HEK293T (cell line): ENCODE measurements at regions not wholly inside any gene's neighbourhood (a gene's known extent, or its start where the extent isn't known, plus 50 kb on each side); places are given as distances from the start of the nearest gene placed in this dataset.

Source experiments
- CTCF ChIA-PET: fragments of 350-600 bp; formaldehyde crosslinking; extraction: SDS; loops from one replicate; lab custom pipeline; 2021; ENCODE audit warnings: antibody characterized with exemption, inconsistent platforms; lab: Yijun Ruan, JAX
- POLR2A ChIA-PET: fragments of 350-600 bp; formaldehyde crosslinking; extraction: SDS; loops from one replicate; lab custom pipeline; 2020; ENCODE audit warnings: antibody characterized with exemption, inconsistent platforms; lab: Yijun Ruan, JAX
- DNase-seq: peaks from one replicate; pipeline ENCODE4 v3.0.0; 2012; ENCODE audit warnings: mixed read lengths; ENCODE audit errors: extremely low spot score
- ARNT ChIP-seq: fragments of 450-650 bp; IDR thresholded peaks from 2 replicates; pipeline ENCODE4 v1.6.1; 2017; ENCODE audit warnings: mild to moderate bottlenecking
- BHLHE40 ChIP-seq: fragments of 450-650 bp; IDR thresholded peaks from 2 replicates; pipeline ENCODE4 v1.6.1; 2016; ENCODE audit warnings: mild to moderate bottlenecking, moderate library complexity, borderline replicate concordance
- CTBP1 ChIP-seq: fragments of 450-650 bp; IDR thresholded peaks from 2 replicates; pipeline ENCODE4 v1.6.1; 2016; ENCODE audit warnings: borderline replicate concordance
- ELF4 ChIP-seq: fragments of 450-650 bp; IDR thresholded peaks from 2 replicates; pipeline ENCODE4 v1.6.1; 2017; ENCODE audit warnings: antibody characterized with exemption
- FOXA1 ChIP-seq: fragments of 450-650 bp; IDR thresholded peaks from 2 replicates; pipeline ENCODE4 v1.6.1; 2016; ENCODE audit warnings: mild to moderate bottlenecking
- FOXK2 ChIP-seq: fragments of 450-650 bp; IDR thresholded peaks from 2 replicates; pipeline ENCODE4 v1.6.1; 2016; ENCODE audit warnings: mild to moderate bottlenecking
- FOXM1 ChIP-seq: fragments of 450-650 bp; IDR thresholded peaks from 2 replicates; pipeline ENCODE4 v1.6.1; 2017; ENCODE audit warnings: mild to moderate bottlenecking, borderline replicate concordance
- HDGF ChIP-seq: fragments of 450-650 bp; IDR thresholded peaks from 2 replicates; pipeline ENCODE4 v1.6.1; 2017; ENCODE audit warnings: antibody characterized with exemption, borderline replicate concordance
- L3MBTL2 ChIP-seq: fragments of 450-650 bp; conservative IDR thresholded peaks from 2 replicates; pipeline ENCODE4 v1.6.1; 2016; ENCODE audit warnings: mild to moderate bottlenecking
- LEF1 ChIP-seq: fragments of 450-650 bp; IDR thresholded peaks from 2 replicates; pipeline ENCODE4 v1.6.1; 2017; ENCODE audit warnings: mild to moderate bottlenecking, borderline replicate concordance
- NFRKB ChIP-seq: fragments of 450-650 bp; IDR thresholded peaks from 2 replicates; pipeline ENCODE4 v1.6.1; 2016; ENCODE audit warnings: mild to moderate bottlenecking, moderate library complexity
- SP1 ChIP-seq: fragments of 450-650 bp; IDR thresholded peaks from 2 replicates; pipeline ENCODE4 v1.6.1; 2017
- SUZ12 ChIP-seq: fragments of 450-650 bp; IDR thresholded peaks from 2 replicates; pipeline ENCODE4 v1.6.1; 2016; ENCODE audit warnings: mild to moderate bottlenecking
- TARDBP ChIP-seq: fragments of 450-650 bp; IDR thresholded peaks from 2 replicates; pipeline ENCODE4 v1.6.1; 2016
- ZNF384 ChIP-seq: fragments of 450-650 bp; IDR thresholded peaks from 2 replicates; pipeline ENCODE4 v1.6.1; 2016
- TF ChIP-seq, protein P1 (sequence below): fragments of 450-650 bp; IDR thresholded peaks from 2 replicates; pipeline ENCODE4 v1.6.1; 2016

DNA sequence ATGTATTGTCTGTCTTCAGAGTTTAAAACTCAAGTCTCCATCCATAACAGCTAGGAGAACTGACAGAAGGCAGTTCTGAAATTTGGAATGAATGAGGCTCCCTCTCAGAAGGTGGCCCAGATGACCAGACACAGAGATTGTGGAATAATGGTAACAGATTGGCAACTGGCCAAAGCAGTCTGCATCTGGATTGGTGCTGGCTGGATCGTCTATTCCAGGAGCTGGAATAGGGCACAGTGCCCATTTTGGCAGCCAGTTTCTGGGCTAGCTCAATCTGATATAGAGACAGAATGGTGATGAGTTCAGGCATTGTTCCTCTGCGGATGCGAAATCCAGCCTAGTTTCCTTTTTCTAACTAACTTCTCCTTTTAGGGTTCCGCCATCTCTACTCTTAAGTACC, 851.7 kb downstream of the PDCD6IP start:
- TF ChIP-seq, protein P1, sequence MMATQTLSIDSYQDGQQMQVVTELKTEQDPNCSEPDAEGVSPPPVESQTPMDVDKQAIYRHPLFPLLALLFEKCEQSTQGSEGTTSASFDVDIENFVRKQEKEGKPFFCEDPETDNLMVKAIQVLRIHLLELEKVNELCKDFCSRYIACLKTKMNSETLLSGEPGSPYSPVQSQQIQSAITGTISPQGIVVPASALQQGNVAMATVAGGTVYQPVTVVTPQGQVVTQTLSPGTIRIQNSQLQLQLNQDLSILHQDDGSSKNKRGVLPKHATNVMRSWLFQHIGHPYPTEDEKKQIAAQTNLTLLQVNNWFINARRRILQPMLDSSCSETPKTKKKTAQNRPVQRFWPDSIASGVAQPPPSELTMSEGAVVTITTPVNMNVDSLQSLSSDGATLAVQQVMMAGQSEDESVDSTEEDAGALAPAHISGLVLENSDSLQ = no peak
- TF ChIP-seq TARDBP (no peak), LEF1 (no peak), NFRKB (no peak), ELF4 (no peak), FOXM1 (no peak)
- DNase-seq = no peak
- CTCF ChIA-PET = no interaction called here
- POLR2A ChIA-PET = no interaction called here

DNA sequence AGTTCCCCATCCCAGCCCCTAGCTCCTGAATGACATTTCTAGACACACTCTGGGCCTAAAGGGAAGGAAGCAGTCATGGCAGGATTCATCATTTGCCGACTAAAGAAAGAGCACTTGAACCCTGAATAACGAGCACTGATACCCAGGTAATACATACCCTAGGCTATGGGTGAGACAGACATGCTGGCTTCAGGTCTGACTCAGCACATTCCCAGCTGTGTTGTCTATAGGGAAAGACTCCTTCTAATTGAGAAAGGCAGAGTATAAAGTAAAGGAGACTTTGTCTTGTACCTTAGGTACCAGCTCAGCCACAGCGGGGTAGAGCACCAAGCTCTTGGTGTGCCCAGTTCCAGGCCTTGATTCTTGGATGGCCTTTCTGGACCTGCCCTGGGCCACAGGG, 870.5 kb downstream of the PDCD6IP start:
- TF ChIP-seq HDGF = no peak
- no peak for TF ChIP-seq SUZ12
- TF ChIP-seq FOXK2 = no peak
- TF ChIP-seq ZNF384 = no peak
- no peak for TF ChIP-seq BHLHE40
- TF ChIP-seq, protein P1 = no peak
- no peak for TF ChIP-seq FOXA1
- TF ChIP-seq NFRKB = no peak
- TF ChIP-seq ARNT = no peak
- TF ChIP-seq LEF1 = no peak
- no peak for TF ChIP-seq FOXM1
- no peak for TF ChIP-seq TARDBP
- TF ChIP-seq ELF4 = no peak
- no peak for TF ChIP-seq SP1
- TF ChIP-seq CTBP1 = no peak
- TF ChIP-seq L3MBTL2 = no peak
- POLR2A ChIA-PET = no interaction called here
- CTCF ChIA-PET = interaction anchor here (0.7 kb wide), 1 partner anchor 158 kb away, joined by 5 read pairs; no protein-coding TSS in a partner anchor
- DNase-seq = no peak

DNA sequence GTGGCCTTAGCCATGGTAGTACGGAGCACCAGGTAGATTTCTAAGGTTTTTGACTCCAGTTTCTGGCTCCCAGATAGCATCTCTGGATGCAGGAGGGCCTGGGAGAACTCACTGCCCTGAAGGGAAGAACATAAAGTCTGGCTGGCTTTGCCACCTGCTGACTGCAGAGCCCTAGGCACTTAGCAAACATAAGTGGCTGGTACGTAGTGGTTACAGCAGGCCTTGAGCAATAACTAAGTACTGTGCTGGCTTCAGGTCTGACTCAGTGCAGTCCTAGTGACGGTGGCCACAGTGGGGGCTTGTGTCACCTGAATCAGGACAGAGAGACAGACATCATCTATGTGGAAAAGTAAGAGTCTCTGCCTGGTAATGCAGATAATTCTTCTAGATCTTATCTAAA, 871.1 kb downstream of the PDCD6IP start:
- ChIA-PET POLR2A (no interaction called here), CTCF (no interaction called here)
- no peak for DNase-seq
- TF ChIP-seq ELF4 (no peak), ARNT (no peak), FOXK2 (no peak), TARDBP (no peak), ZNF384 (no peak), HDGF (no peak), SP1 (no peak), L3MBTL2 (no peak), FOXM1 (no peak)

DNA sequence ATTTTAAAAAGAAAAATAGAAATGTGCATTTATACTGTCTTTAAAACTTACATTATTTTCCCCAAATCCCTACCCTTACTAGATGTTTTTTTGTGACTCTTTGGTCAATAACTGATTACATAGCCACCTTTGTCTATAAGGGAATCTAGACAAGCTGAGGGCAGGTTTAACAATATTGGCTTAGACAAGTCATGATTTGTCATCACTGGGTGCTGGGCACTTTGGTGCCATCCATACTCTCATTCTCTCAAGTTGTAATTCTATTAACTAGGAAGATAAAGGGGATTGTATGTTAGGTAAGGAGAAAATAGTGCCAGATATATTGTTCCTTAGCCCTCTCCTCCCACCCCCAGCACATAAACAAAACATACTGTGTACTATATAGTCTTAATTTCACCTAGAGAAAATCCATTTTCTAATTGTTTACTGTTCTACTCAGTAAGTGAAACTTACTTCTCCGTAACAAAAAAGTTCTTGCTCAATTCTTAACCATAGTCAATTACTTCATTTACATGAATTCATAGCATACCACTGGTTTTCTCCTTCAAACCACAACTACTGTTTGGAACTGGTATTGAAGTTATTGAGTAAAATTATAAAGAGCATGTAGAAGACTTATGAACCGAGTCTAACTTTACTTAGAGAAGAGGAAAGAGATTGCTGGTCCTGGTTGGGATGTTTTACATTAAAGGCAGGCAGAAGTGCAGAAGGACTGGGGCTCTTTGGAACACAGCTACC, 877.1 kb downstream of the PDCD6IP start:
- TF ChIP-seq SP1 (no peak), SUZ12 (no peak), L3MBTL2 (no peak), TARDBP (no peak), FOXK2 (no peak), ARNT (no peak), HDGF (no peak), FOXA1 (no peak), CTBP1 (no peak), LEF1 (no peak), FOXM1 (no peak), ELF4 (no peak), BHLHE40 (no peak), ZNF384 (no peak), NFRKB (no peak)
- TF ChIP-seq, protein P1 = no peak
- no peak for DNase-seq
- CTCF ChIA-PET = no interaction called here
- POLR2A ChIA-PET = no interaction called here

DNA sequence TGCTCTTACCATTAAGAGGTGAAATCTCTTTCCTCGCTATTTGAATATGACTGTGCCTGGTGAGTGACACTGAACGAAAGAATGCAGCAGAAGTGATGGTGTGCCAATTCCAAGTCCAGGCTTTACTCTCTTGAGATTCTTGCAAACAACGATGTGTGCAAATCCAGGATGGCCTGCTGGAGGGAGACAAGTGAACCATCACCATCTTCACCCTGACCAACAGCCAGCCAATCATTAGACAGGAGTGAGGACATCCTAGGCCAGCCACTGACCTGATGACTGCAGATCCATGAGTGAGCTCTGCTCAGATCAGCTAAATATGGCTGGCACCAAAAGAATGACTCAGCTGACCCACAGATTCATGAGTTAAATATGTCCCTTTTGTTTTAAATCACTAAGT, 878.0 kb downstream of the PDCD6IP start:
- ChIA-PET CTCF (no interaction called here), POLR2A (no interaction called here)
- TF ChIP-seq CTBP1 (no peak), TARDBP (no peak), HDGF (no peak), SP1 (no peak), FOXA1 (no peak), FOXK2 (no peak), FOXM1 (no peak), ARNT (no peak), NFRKB (no peak), ZNF384 (no peak), BHLHE40 (no peak), L3MBTL2 (no peak), LEF1 (no peak), ELF4 (no peak), SUZ12 (no peak)
- TF ChIP-seq, protein P1 = no peak
- no peak for DNase-seq
